GM23338 (cell line): ENCODE measurements at regions not wholly inside any gene's neighbourhood (a gene's known extent, or its start where the extent isn't known, plus 50 kb on each side); places are given as distances from the start of the nearest gene placed in this dataset.
A peak's percentile ranks its signal among the peaks of the same experiment; 100 is the strongest.
"Not testable (repeated sequence)": the region's sequence is repeated elsewhere in the genome, so short reads cannot be mapped to it uniquely, and the experiment has no call there.

Experiments
- ATAC-seq: fragments of 200-7000 bp; cut with Tn5 transposase; 3 replicates; pipeline ENCODE4 v1.9.1; 2020
- DNase-seq: peaks from one replicate; pipeline ENCODE4 v3.0.0-alpha.2; 2015; ENCODE audit warnings: low spot score
- H2AFZ ChIP-seq: fragments of 200-600 bp; sonication (generic); 2 replicates; pipeline ENCODE4 v1.8.0; 2016; ENCODE audit warnings: antibody characterized with exemption, mild to moderate bottlenecking, moderate library complexity
- H3F3A ChIP-seq: fragments of 200-600 bp; sonication (generic); replicated peaks from 2 replicates; pipeline ENCODE4 v1.8.0; 2017; ENCODE audit warnings: antibody characterized with exemption, mixed run types, low read depth
- H3K27ac ChIP-seq: fragments of 200-600 bp; sonication (generic); 2 replicates; pipeline ENCODE4 v1.6.1; 2016; ENCODE audit warnings: low read depth
- H3K27me3 ChIP-seq: fragments of 200-600 bp; sonication (generic); 2 replicates; pipeline ENCODE4 v1.8.0; 2016; ENCODE audit warnings: mild to moderate bottlenecking, mixed run types, moderate library complexity; ENCODE audit not compliant: insufficient read depth
- H3K36me3 ChIP-seq: fragments of 200-600 bp; sonication (generic); 2 replicates; pipeline ENCODE4 v1.8.0; 2016; ENCODE audit warnings: mild to moderate bottlenecking; ENCODE audit not compliant: insufficient read depth
- H3K4me1 ChIP-seq: fragments of 200-600 bp; sonication (generic); 2 replicates; pipeline ENCODE4 v1.8.0; 2016; ENCODE audit warnings: mild to moderate bottlenecking, moderate library complexity; ENCODE audit not compliant: insufficient read depth
- H3K4me2 ChIP-seq: fragments of 200-600 bp; sonication (generic); 2 replicates; pipeline ENCODE4 v1.7.1; 2017; ENCODE audit warnings: mixed run types
- H3K4me3 ChIP-seq: fragments of 200-600 bp; sonication (generic); 2 replicates; pipeline ENCODE4 v1.6.1; 2016; ENCODE audit warnings: mixed run types
- H3K79me2 ChIP-seq: fragments of 200-600 bp; sonication (generic); replicated peaks from 2 replicates; pipeline ENCODE4 v1.8.0; 2017; ENCODE audit warnings: mild to moderate bottlenecking; ENCODE audit not compliant: insufficient read depth
- H3K9me2 ChIP-seq: fragments of 200-600 bp; sonication (generic); 2 replicates; pipeline ENCODE4 v1.8.0; 2017; ENCODE audit not compliant: insufficient read depth
- H4K20me1 ChIP-seq: fragments of 200-600 bp; sonication (generic); replicated peaks from 2 replicates; pipeline ENCODE4 v1.8.0; 2017; ENCODE audit warnings: mild to moderate bottlenecking; ENCODE audit not compliant: insufficient read depth
- H3K27ac Mint-ChIP-seq: 2 replicates; pipeline ENCODE4 v1.8.0; 2020; ENCODE audit warnings: inconsistent platforms, mild to moderate bottlenecking, moderate library complexity, mixed read lengths
- H3K27me3 Mint-ChIP-seq: 3 replicates; pipeline ENCODE4 v1.8.0; 2022; ENCODE audit warnings: low read depth, mild to moderate bottlenecking, moderate library complexity, mixed read lengths, inconsistent platforms; ENCODE audit not compliant: insufficient read depth, poor library complexity
- H3K36me3 Mint-ChIP-seq: 3 replicates; pipeline ENCODE4 v1.8.0; 2021; ENCODE audit warnings: low read depth, mild to moderate bottlenecking, inconsistent platforms, moderate library complexity, mixed read lengths
- H3K4me1 Mint-ChIP-seq: 3 replicates; pipeline ENCODE4 v1.8.0; 2020; ENCODE audit warnings: mild to moderate bottlenecking, inconsistent platforms, mixed read lengths
- H3K4me3 Mint-ChIP-seq: 3 replicates; pipeline ENCODE4 v1.8.0; 2021; ENCODE audit warnings: moderate library complexity, mild to moderate bottlenecking, inconsistent platforms, mixed read lengths
- H3K9me3 Mint-ChIP-seq: 3 replicates; pipeline ENCODE4 v1.8.0; 2020; ENCODE audit warnings: moderate library complexity, mild to moderate bottlenecking, inconsistent platforms, mixed read lengths
- CTCF ChIP-seq, 2 experiments: fragments of 200-600 bp in 1 of 2; sonication (generic) in 1 of 2; conservative IDR thresholded peaks; 2 replicates each; pipeline versions ENCODE4 v1.5.1 to v1.6.1; 2016 to 2017; ENCODE audit warnings: antibody characterized with exemption in 2 of 2, low read depth in 2 of 2, mild to moderate bottlenecking in 2 of 2, moderate library complexity in 1 of 2
- ETS1 ChIP-seq: IDR thresholded peaks from 2 replicates; pipeline ENCODE4 v1.6.1; 2016; ENCODE audit warnings: antibody characterized with exemption
- EZH2 ChIP-seq: fragments of 200-600 bp; sonication (generic); IDR thresholded peaks from one replicate; pipeline ENCODE4 v1.8.0; 2017; ENCODE audit warnings: antibody characterized with exemption, mild to moderate bottlenecking, low read depth; ENCODE audit not compliant: unreplicated experiment
- EZH2phosphoT487 ChIP-seq: fragments of 200-600 bp; sonication (generic); IDR thresholded peaks from one replicate; pipeline ENCODE4 v1.8.1; 2018; ENCODE audit warnings: antibody characterized with exemption; ENCODE audit not compliant: unreplicated experiment
- JUNB ChIP-seq: IDR thresholded peaks from one replicate; pipeline ENCODE4 v1.6.1; 2016; ENCODE audit warnings: antibody characterized with exemption; ENCODE audit not compliant: unreplicated experiment
- NANOG ChIP-seq: IDR thresholded peaks from 2 replicates; pipeline ENCODE4 v1.6.1; 2016; ENCODE audit warnings: antibody characterized with exemption, borderline replicate concordance
- POLR2AphosphoS5 ChIP-seq: IDR thresholded peaks from 2 replicates; pipeline ENCODE4 v1.6.1; 2016; ENCODE audit warnings: antibody characterized with exemption, low read depth
- REST ChIP-seq: IDR thresholded peaks from one replicate; pipeline ENCODE4 v1.6.1; 2018; ENCODE audit warnings: antibody characterized with exemption; ENCODE audit not compliant: unreplicated experiment
- STAT1 ChIP-seq: IDR thresholded peaks from one replicate; pipeline ENCODE4 v1.6.1; 2016; ENCODE audit warnings: antibody characterized with exemption; ENCODE audit not compliant: unreplicated experiment
- ZNF114 ChIP-seq: fragments of 250-450 bp; sonication (Bioruptor Pico); IDR thresholded peaks from 2 replicates; pipeline ENCODE4 v1.5.0; 2020; ENCODE audit warnings: mild to moderate bottlenecking, moderate library complexity
- ZNF331 ChIP-seq: fragments of 250-450 bp; sonication (Bioruptor Pico); IDR thresholded peaks from 2 replicates; pipeline ENCODE4 v1.5.0; 2020; ENCODE audit warnings: low read depth, mild to moderate bottlenecking, moderate library complexity
- ZNF462 ChIP-seq: fragments of 250-450 bp; sonication (Bioruptor Pico); IDR thresholded peaks from 2 replicates; pipeline ENCODE4 v1.5.0; 2020; ENCODE audit warnings: mild to moderate bottlenecking, moderate library complexity

GRCh38 chr4:31199644-31200043, 479.5 kb downstream of the PCDH7 start:
- ATAC-seq (no peak), DNase-seq (no peak)
- no peak overlapping the region for H3K4me3 Mint-ChIP-seq
- no peak overlapping the region for H3K27ac ChIP-seq
- peaks cover 46% of the 10 kb centered on the region for H3K9me3 Mint-ChIP-seq
- H3K36me3 Mint-ChIP-seq: peaks cover 35% of the 10 kb centered on the region
- H2AFZ ChIP-seq: no peak overlapping the region
- no peaks in the 10 kb centered on the region for H3K36me3 ChIP-seq
- no peak overlapping the region for H3K4me2 ChIP-seq
- H3K27me3 Mint-ChIP-seq: peaks cover 3% of the 10 kb centered on the region
- TF ChIP-seq ETS1 (no peak), ZNF462 (CRISPR knock-in tag) (no peak), ZNF331 (CRISPR knock-in tag) (no peak), JUNB (no peak), POLR2AphosphoS5 (no peak), EZH2phosphoT487 (no peak), ZNF114 (CRISPR knock-in tag) (no peak), EZH2 (no peak), REST (no peak), CTCF (conservative IDR thresholded peaks at IDR 0.05; ENCODE audit: low read depth in 2 of 2) (no peak), STAT1 (no peak), NANOG (no peak)
- H3K4me1 Mint-ChIP-seq: no peaks in the 10 kb centered on the region
- H3K79me2 ChIP-seq: no peaks in the 10 kb centered on the region
- H3K4me3 ChIP-seq: no peak overlapping the region
- no peaks in the 10 kb centered on the region for H3K4me1 ChIP-seq
- no peaks in the 10 kb centered on the region for H3K27me3 ChIP-seq
- no peaks in the 10 kb centered on the region for H3F3A ChIP-seq
- H3K9me2 ChIP-seq: no peaks in the 10 kb centered on the region
- no peaks in the 10 kb centered on the region for H4K20me1 ChIP-seq
- no peak overlapping the region for H3K27ac Mint-ChIP-seq

- H3K9me2 ChIP-seq, H3K4me3 Mint-ChIP-seq, H3F3A ChIP-seq, H3K79me2 ChIP-seq, H3K36me3 ChIP-seq, H3K4me1 Mint-ChIP-seq, H3K4me1 ChIP-seq, ATAC-seq, H3K4me3 ChIP-seq, H4K20me1 ChIP-seq, H3K27me3 Mint-ChIP-seq, H3K4me2 ChIP-seq, H3K27ac Mint-ChIP-seq, H3K27ac ChIP-seq, DNase-seq, H3K27me3 ChIP-seq: not testable (repeated sequence)
- H2AFZ ChIP-seq: 0 out of 2 replicates have a peak overlapping the region, but pooled peaks have one; percentile 45
- Mint-ChIP-seq H3K36me3 (peaks cover 35% of the 10 kb centered on the region), H3K9me3 (peaks cover 38% of the 10 kb centered on the region)
Measured at GRCh38 chr4:31202054-31202453, 481.9 kb downstream of the PCDH7 start.
